ENCODE measurements at regions not wholly inside any gene's neighbourhood (a gene's known extent, or its start where the extent isn't known, plus 50 kb on each side); places are given as distances from the start of the nearest gene placed in this dataset.

GRCh38 chr2:49259926-49260325, 105.6 kb upstream of the FSHR start:
- TF ChIP-seq CTCF (IDR thresholded peaks at IDR 0.05) (no peak), POLR2A (IDR thresholded peaks at IDR 0.05) (no peak)

All from uterus (tissue), 2 donors.